ENCODE measurements at regions not wholly inside any gene's neighbourhood (a gene's known extent, or its start where the extent isn't known, plus 50 kb on each side); places are given as distances from the start of the nearest gene placed in this dataset.

DNA sequence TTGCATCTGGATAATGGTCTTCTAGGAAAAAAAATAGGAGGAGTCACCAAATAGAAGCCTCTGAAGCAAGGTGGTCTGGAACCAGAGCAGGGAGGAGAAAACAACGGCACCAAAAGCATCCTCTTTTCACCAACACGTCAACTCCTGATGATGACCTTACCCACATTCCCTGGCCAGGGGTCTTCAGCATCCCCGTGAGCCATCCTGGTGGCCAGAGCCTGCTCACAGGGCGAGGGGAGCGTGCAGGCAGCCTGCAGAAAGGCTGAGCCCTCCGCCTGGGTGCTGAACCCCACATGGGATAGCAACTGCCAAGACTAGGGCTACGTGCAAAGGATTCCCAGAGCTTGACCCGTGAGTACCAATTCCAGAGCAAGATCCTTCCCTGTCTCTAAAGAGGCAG lies 191.0 kb downstream of the NDUFA10 start:
- DNase-seq (ENCODE audit: extremely low read depth, insufficient read length): no peak
- TF ChIP-seq, protein P1, sequence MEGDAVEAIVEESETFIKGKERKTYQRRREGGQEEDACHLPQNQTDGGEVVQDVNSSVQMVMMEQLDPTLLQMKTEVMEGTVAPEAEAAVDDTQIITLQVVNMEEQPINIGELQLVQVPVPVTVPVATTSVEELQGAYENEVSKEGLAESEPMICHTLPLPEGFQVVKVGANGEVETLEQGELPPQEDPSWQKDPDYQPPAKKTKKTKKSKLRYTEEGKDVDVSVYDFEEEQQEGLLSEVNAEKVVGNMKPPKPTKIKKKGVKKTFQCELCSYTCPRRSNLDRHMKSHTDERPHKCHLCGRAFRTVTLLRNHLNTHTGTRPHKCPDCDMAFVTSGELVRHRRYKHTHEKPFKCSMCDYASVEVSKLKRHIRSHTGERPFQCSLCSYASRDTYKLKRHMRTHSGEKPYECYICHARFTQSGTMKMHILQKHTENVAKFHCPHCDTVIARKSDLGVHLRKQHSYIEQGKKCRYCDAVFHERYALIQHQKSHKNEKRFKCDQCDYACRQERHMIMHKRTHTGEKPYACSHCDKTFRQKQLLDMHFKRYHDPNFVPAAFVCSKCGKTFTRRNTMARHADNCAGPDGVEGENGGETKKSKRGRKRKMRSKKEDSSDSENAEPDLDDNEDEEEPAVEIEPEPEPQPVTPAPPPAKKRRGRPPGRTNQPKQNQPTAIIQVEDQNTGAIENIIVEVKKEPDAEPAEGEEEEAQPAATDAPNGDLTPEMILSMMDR (IDR thresholded peaks at IDR 0.05; ENCODE audit: insufficient read depth, low read length, poor library complexity, severe bottlenecking): no peak
- Histone ChIP-seq H3K36me3 (ENCODE audit: control insufficient read depth, insufficient read depth, low read length) (no peaks in the 10 kb centered on the region), H3K4me3 (replicated peaks; ENCODE audit: low read depth, low read length) (no peak overlapping the region), H3K27me3 (replicated peaks; ENCODE audit: control insufficient read depth, insufficient read depth, low read length) (no peaks in the 10 kb centered on the region; the same call in 1 of the 2 replicates)

DNA sequence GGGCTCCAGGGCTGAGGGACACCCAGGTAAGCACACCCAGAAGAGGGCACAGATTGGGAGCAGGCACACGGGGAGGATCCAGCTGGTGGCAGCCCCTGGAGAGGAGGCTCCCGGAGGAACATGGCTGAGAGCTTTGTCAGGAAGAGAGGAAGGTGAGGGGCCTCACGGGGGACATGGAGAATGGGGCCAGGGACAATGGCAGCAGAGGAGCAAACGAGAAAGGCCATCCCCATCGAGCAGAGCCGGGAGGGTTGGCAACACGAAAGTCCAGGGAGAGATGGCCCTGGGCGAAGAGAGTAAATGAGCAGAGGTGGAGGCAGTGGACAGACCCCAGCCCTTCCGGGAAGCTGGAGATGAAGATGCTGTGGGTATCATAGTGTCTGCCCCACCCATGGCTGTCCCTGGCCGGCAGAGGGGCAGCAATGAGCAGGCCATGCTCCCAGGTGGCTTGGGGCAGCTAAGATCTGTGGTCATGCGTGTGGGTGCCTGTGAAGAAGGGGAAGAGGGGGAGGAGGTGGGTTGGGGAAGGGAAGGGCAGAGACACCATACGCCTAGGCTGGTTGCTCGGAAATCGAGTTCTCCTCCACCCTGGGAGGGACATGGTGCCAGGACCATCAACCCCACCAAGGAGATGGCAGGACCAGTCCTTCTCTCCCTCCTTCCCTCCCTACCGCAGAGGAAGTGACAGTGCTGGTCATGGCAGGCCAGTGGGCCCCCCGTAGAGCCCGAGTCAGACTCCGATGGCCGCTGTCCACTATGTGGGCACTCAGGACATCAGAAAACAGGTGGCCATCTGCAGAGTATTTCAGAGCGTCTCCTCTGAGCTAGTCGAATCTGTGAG lies 191.7 kb downstream of the NDUFA10 start:
- TF ChIP-seq, protein P1 (IDR thresholded peaks at IDR 0.05; ENCODE audit: insufficient read depth, low read length, poor library complexity, severe bottlenecking): no peak

DNA sequence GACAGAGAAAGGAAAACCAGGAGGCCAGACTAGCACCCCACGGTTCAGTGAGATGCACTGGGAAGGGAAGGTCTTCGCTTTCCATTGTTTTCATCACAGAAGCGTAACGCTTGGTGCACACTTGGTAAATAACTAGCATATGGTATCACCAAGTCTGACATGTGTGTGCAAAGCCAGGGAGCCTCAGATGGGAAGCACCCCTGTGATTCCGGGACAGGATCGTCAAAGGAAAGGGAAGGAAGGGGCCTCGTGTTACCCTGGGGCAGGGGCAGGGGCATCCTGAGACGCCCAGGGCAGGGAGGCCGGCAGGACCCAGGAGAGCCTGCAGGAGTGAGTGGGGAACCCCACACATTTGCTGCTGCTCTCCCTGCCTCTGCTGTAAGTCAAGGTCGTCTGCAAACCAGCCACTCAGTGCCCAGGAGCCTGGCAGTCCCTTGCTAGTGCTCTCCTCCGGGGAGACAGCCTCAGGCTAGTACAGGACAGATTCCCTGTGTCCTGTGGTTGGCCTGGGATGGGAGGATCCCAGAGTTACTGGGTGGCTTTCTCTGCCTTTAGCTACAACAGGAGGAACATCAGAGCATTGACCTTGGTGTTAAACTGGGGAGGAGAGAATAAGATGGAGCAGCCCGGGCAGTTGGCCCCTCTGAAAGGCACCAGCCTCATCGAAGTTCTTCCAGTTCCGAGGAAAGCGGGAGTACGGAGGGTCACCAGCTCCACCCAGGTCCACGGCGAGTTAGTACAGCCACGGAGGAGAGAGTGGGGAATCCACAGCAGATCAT lies 192.5 kb downstream of the NDUFA10 start:
- Histone ChIP-seq H3K4me3 (replicated peaks; ENCODE audit: low read depth, low read length) (no peak overlapping the region), H3K36me3 (ENCODE audit: control insufficient read depth, insufficient read depth, low read length) (no peaks in the 10 kb centered on the region), H3K27me3 (replicated peaks; ENCODE audit: control insufficient read depth, insufficient read depth, low read length) (no peaks in the 10 kb centered on the region; the same call in 1 of the 2 replicates)
- TF ChIP-seq, protein P1 (IDR thresholded peaks at IDR 0.05; ENCODE audit: insufficient read depth, low read length, poor library complexity, severe bottlenecking): no peak
- no peak for DNase-seq (ENCODE audit: extremely low read depth, insufficient read length)

More for the DNA sequence above, 191.7 kb downstream of the NDUFA10 start:
- no peak for DNase-seq (ENCODE audit: extremely low read depth, insufficient read length)
- no peaks in the 10 kb centered on the region for H3K36me3 ChIP-seq (ENCODE audit: control insufficient read depth, insufficient read depth, low read length)
- H3K27me3 ChIP-seq (replicated peaks; ENCODE audit: control insufficient read depth, insufficient read depth, low read length): no peaks in the 10 kb centered on the region; the same call in 1 of the 2 replicates
- no peak overlapping the region for H3K4me3 ChIP-seq (replicated peaks; ENCODE audit: low read depth, low read length)

DNA sequence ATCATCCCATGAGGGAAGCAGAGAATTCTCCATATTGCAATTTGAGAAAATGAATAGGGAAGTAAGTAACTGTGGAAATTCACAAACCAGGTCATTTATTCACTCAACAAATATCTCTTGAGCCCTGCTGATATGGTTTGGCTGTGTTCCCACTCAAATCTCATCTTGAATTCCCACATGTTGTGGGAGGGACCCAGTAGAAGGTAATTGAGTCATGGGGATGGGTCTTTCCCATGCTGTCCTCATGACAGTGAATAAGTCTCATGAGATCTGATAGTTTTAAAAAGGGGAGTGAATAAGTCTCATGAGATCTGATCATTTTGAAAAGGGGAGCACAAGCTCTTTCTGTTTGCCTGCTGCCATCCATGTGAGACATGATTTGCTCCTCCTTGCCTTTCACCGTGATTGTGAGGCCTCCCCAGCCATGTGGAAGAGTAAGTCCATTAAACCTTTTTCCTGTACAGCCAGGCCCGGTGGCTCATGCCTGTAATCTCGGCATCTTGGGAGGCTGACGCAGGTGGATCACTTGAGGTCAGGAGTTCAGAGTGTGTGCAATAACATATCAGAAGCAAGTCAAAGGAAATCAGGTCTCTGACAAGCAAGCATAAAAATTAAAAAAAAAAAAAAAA lies 193.2 kb downstream of the NDUFA10 start:
- DNase-seq (ENCODE audit: extremely low read depth, insufficient read length): no peak
- Histone ChIP-seq H3K27me3 (replicated peaks; ENCODE audit: control insufficient read depth, insufficient read depth, low read length) (no peaks in the 10 kb centered on the region; the same call in 1 of the 2 replicates), H3K4me3 (replicated peaks; ENCODE audit: low read depth, low read length) (no peak overlapping the region), H3K36me3 (ENCODE audit: control insufficient read depth, insufficient read depth, low read length) (no peaks in the 10 kb centered on the region)
- TF ChIP-seq, protein P1 (IDR thresholded peaks at IDR 0.05; ENCODE audit: insufficient read depth, low read length, poor library complexity, severe bottlenecking): no peak

GRCh38 chr2:239831001-239831731 lies 194.0 kb downstream of the NDUFA10 start:
- H3K27me3 ChIP-seq (replicated peaks; ENCODE audit: control insufficient read depth, insufficient read depth, low read length): no peaks in the 10 kb centered on the region; the same call in 1 of the 2 replicates
- H3K4me3 ChIP-seq (replicated peaks; ENCODE audit: low read depth, low read length): no peak overlapping the region
- no peak for DNase-seq (ENCODE audit: extremely low read depth, insufficient read length)
- H3K36me3 ChIP-seq (ENCODE audit: control insufficient read depth, insufficient read depth, low read length): no peaks in the 10 kb centered on the region
- TF ChIP-seq, protein P1 (IDR thresholded peaks at IDR 0.05; ENCODE audit: insufficient read depth, low read length, poor library complexity, severe bottlenecking): no peak

Data from GM06990 (cell line).